ENCODE measurements at regions not wholly inside any gene's neighbourhood (a gene's known extent, or its start where the extent isn't known, plus 50 kb on each side); places are given as distances from the start of the nearest gene placed in this dataset.
A peak's percentile ranks its signal among the peaks of the same experiment; 100 is the strongest.

DNA sequence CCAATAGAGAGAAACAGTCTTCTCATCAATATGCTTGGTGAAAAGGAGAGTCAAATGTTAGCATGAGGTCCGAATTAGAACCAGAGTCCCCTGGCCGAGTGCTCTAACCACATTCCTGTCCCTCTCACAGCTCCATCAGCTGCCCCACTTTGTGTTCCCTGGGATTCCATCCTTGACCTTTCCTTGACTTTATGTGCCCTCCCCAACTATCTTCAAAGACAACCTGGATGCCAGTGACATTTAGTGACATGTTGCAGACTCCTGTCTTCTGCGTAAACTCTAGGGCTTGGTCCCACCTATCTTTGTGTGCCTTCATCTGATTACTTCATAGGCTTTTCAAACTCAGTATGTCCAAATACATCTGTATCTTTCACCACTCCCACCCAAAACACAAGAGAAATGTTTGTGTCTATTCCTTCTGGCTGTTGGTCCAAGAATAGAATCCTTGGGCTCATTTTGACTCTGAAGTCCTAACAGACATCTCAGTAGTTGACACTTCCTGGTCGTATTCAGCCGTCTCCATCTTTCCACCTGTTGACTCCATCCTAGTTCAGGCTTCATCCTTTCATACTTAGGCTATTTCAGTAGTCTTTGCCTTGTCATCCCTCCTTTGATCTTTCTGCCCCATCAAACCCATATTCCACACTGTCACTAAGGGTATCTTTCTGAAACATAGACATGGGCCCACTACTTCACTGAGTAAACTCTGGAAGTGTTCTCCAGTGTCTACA is 101.4 kb upstream of the CD180 start:
- Mint-ChIP-seq H3K4me3 (no peak overlapping the region), H3K36me3 (ENCODE audit: low read depth) (no peaks in the 10 kb centered on the region), H3K27me3 (ENCODE audit: low read depth) (no peaks in the 10 kb centered on the region), H3K27ac (no peak overlapping the region), H3K4me1 (peaks cover 28% of the 10 kb centered on the region), H3K9me3 (no peaks in the 10 kb centered on the region)
- TF ChIP-seq, protein P1, sequence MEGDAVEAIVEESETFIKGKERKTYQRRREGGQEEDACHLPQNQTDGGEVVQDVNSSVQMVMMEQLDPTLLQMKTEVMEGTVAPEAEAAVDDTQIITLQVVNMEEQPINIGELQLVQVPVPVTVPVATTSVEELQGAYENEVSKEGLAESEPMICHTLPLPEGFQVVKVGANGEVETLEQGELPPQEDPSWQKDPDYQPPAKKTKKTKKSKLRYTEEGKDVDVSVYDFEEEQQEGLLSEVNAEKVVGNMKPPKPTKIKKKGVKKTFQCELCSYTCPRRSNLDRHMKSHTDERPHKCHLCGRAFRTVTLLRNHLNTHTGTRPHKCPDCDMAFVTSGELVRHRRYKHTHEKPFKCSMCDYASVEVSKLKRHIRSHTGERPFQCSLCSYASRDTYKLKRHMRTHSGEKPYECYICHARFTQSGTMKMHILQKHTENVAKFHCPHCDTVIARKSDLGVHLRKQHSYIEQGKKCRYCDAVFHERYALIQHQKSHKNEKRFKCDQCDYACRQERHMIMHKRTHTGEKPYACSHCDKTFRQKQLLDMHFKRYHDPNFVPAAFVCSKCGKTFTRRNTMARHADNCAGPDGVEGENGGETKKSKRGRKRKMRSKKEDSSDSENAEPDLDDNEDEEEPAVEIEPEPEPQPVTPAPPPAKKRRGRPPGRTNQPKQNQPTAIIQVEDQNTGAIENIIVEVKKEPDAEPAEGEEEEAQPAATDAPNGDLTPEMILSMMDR (IDR thresholded peaks at IDR 0.05; ENCODE audit: unreplicated experiment in 3 of 3) = no peak

DNA sequence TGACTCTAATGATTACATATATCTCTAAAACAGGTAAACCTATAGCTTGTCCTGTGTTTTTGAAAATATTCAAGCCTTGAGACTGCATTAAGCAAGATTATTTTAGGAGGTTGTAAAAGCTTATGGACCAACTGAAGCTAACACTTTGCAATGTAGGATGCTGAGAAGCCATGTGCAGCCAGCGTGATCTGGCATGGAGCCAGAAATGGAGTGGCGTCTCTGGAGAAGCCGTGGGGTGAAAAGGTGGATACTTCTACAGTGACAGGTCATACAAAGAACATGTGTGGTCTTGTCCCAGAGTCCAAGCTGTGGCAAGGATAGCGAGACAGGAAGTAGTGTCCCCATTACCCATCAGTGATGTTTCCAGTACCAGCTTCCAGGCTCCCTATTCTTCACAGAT is 100.8 kb upstream of the CD180 start:
- Mint-ChIP-seq H3K9me3 (no peaks in the 10 kb centered on the region), H3K27ac (no peak overlapping the region), H3K27me3 (ENCODE audit: low read depth) (no peaks in the 10 kb centered on the region), H3K4me1 (peaks cover 30% of the 10 kb centered on the region), H3K36me3 (ENCODE audit: low read depth) (no peaks in the 10 kb centered on the region), H3K4me3 (no peak overlapping the region)
- TF ChIP-seq, protein P1 (IDR thresholded peaks at IDR 0.05; ENCODE audit: unreplicated experiment in 3 of 3) = no peak

DNA sequence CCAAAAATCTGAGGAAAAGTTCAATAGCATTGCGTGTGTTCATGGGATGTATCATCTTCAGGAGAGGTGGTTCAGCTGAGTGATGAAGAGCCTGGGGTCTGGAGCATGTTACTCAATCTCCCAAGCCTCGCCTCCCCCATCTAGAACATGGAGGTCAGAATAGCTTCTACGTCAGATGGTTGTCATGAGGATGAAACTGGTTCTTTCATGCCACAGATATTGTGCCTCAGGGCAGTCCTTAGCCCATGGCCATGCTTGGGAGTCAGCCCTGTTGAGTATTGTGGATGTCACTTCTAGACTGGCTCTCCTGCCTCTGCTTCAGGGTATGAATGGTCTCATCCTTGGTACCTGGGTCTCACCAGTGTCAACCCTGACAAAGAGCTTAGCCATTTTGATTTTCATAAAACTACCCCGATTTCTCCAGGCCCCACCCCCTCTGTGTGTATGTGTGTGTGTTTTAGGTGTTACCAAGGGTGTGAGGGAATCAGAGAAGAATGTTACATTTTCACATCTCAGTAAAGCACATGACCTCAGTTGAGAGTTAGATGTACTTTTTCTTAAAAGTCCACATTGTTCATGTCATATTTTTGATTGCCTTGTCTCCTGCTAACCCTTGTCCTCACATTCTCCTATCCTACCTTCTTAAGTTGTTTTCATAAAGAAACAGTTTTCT is 97.8 kb upstream of the CD180 start:
- peak overlapping the region in 2 of 3 experiments; percentile 19 to 66 for H3K27ac Mint-ChIP-seq
- H3K9me3 Mint-ChIP-seq = no peaks in the 10 kb centered on the region
- no peaks in the 10 kb centered on the region for H3K27me3 Mint-ChIP-seq (ENCODE audit: low read depth)
- no peak overlapping the region for H3K4me3 Mint-ChIP-seq
- no peaks in the 10 kb centered on the region for H3K36me3 Mint-ChIP-seq (ENCODE audit: low read depth)
- TF ChIP-seq, protein P1 (IDR thresholded peaks at IDR 0.05; ENCODE audit: unreplicated experiment in 3 of 3) = no peak
- H3K4me1 Mint-ChIP-seq = peaks cover 40% of the 10 kb centered on the region

DNA sequence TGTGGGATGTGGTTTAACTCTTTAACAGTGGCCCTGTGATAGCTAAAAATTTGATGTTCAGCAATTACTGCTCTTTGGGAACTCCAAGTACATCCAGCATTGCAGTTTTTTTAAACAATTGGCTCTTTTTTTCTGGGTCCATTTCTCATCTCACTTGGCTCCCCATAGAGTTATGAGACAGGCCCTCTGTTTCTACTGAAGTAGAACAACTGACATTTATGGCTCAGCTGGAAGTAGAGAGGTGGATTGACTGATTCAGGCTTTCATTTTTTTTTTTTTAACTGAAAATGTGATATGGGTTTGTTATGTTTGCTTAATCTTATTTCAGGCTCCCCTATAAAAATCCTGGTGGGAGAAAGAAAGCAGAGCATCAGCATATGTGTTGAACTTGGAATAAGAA is 96.6 kb upstream of the CD180 start:
- Mint-ChIP-seq H3K9me3 (no peaks in the 10 kb centered on the region), H3K27me3 (ENCODE audit: low read depth) (no peaks in the 10 kb centered on the region), H3K27ac (peak overlapping the region in 1 of 3 experiments; percentile 66), H3K4me1 (peaks cover 46% of the 10 kb centered on the region), H3K4me3 (no peak overlapping the region), H3K36me3 (ENCODE audit: low read depth) (no peaks in the 10 kb centered on the region)
- TF ChIP-seq, protein P1 (IDR thresholded peaks at IDR 0.05; ENCODE audit: unreplicated experiment in 3 of 3) = no peak

DNA sequence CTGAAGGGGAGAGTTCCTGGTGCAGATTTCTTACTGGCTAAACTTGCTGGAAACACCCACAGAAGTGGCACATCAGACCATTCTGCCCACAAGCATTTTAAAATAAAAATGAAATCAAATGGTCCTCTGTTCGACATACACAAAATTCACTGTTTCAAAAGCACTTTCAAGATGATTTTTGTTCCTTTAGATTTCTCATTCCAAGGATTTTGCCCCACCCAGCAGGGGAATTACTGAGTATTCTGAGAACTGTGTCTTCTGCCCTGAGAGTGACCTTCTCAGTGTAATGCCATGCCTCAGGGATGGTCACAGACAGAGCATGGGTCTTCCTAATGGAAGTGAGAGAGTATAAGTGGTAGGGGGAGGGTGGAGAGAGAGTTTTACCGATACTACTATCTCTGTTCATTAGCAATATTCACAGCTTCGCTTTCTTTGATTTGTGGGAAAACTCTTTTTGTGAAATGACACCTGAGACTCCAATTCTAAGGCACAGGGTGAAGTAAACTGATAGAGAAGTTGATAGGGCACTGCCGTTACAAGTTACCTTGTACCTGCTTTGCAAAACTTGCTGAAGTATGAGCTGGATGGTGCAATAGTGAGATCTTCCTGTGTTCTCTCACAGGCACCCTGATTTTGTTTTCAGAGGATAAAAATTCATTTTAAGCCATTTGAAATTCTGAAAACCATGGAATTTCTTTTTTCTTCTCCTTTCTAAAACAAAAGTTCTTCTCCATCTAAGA is 95.8 kb upstream of the CD180 start:
- Mint-ChIP-seq H3K9me3 (no peaks in the 10 kb centered on the region), H3K27me3 (ENCODE audit: low read depth) (no peaks in the 10 kb centered on the region), H3K4me3 (no peak overlapping the region), H3K27ac (peak overlapping the region in 1 of 3 experiments; percentile 37), H3K36me3 (ENCODE audit: low read depth) (no peaks in the 10 kb centered on the region), H3K4me1 (peaks cover 52% of the 10 kb centered on the region)
- TF ChIP-seq, protein P1 (IDR thresholded peaks at IDR 0.05; ENCODE audit: unreplicated experiment in 3 of 3) = no peak

Measured in nephron (organoid).